HG02588 (cell line): ENCODE measurements at regions not wholly inside any gene's neighbourhood (a gene's known extent, or its start where the extent isn't known, plus 50 kb on each side); places are given as distances from the start of the nearest gene placed in this dataset.

Source experiments
- ATAC-seq: cut with Tn5 transposase; IDR thresholded peaks from one replicate; pipeline ENCODE4 v1.9.1; 2021; ENCODE audit warnings: mild to moderate bottlenecking, moderate library complexity; ENCODE audit not compliant: unreplicated experiment

- no peak for ATAC-seq
Measured at GRCh38 chrX:38856670-38857265, 55.5 kb downstream of the MID1IP1 start.

GRCh38 chrX:38857736-38858523, 56.7 kb downstream of the MID1IP1 start:
- no peak for ATAC-seq

- ATAC-seq = no peak
Measured at GRCh38 chrX:38859602-38860001, 58.3 kb downstream of the MID1IP1 start.

GRCh38 chrX:38860106-38861013, 59.1 kb downstream of the MID1IP1 start:
- ATAC-seq = no peak

- no peak for ATAC-seq
Measured at GRCh38 chrX:38861489-38861888, 60.2 kb downstream of the MID1IP1 start.

- no peak for ATAC-seq
Measured at GRCh38 chrX:38862100-38862499, 60.8 kb downstream of the MID1IP1 start.

- no peak for ATAC-seq
Measured at GRCh38 chrX:38864165-38864564, 62.9 kb downstream of the MID1IP1 start.

GRCh38 chrX:38868321-38868720, 67.1 kb downstream of the MID1IP1 start:
- no peak for ATAC-seq

GRCh38 chrX:38868941-38869401, 67.7 kb downstream of the MID1IP1 start:
- no peak for ATAC-seq

- ATAC-seq = no peak
Measured at GRCh38 chrX:38870361-38870895, 69.2 kb downstream of the MID1IP1 start.

GRCh38 chrX:38871129-38872029, 70.1 kb downstream of the MID1IP1 start:
- ATAC-seq = no peak

GRCh38 chrX:38877366-38877765, 76.1 kb downstream of the MID1IP1 start:
- no peak for ATAC-seq

GRCh38 chrX:38878641-38879340, 77.5 kb downstream of the MID1IP1 start:
- no peak for ATAC-seq

GRCh38 chrX:38879631-38880220, 78.5 kb downstream of the MID1IP1 start:
- peak; percentile 51 for ATAC-seq

- ATAC-seq = no peak
Measured at GRCh38 chrX:38880296-38880854, 79.1 kb downstream of the MID1IP1 start.

GRCh38 chrX:38881066-38881465, 79.8 kb downstream of the MID1IP1 start:
- no peak for ATAC-seq

- ATAC-seq = no peak
Measured at GRCh38 chrX:38881727-38882126, 80.5 kb downstream of the MID1IP1 start.

- ATAC-seq = no peak
Measured at GRCh38 chrX:38882894-38883626, 81.8 kb downstream of the MID1IP1 start.
